MM.1S (cell line): ENCODE measurements at regions not wholly inside any gene's neighbourhood (a gene's known extent, or its start where the extent isn't known, plus 50 kb on each side); places are given as distances from the start of the nearest gene placed in this dataset.

ENCODE experiments used
- CTCF ChIP-seq: fragments of 300-600 bp; sonication (generic); IDR thresholded peaks from 2 replicates; pipeline ENCODE4 v1.5.1; 2016; ENCODE audit warnings: antibody characterized with exemption, low read length, mixed read lengths
- EZH2 ChIP-seq: fragments of 300-600 bp; sonication (generic); optimal IDR thresholded peaks from 2 replicates; pipeline ENCODE3; 2017; ENCODE audit warnings: low read depth, mild to moderate bottlenecking, antibody characterized with exemption, low read length, mixed read lengths

DNA sequence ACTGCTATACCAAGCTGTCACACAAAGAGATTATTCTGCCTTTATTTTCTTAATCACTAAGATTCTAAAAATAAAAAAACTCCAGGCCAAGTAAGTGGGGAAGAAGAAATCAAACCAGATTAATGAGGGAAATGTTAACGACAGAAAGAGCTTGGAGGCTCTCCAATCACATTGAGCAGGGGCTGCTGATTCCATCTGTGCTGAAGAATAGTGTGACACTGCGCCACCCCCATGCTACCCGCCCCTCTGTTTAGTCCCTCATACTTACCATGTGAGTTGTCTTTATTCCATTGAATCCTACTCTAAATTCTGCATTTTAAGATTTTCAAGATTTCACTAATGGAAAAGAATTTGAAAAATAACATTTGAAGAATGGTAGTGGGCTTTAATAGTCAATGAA is 998.0 kb upstream of the CDH2 start:
- TF ChIP-seq CTCF (no peak), EZH2 (no peak)
